22Rv1 (cell line): ENCODE measurements at regions not wholly inside any gene's neighbourhood (a gene's known extent, or its start where the extent isn't known, plus 50 kb on each side); places are given as distances from the start of the nearest gene placed in this dataset.

Source experiments
- CTCF ChIP-seq: fragments of 450-650 bp; IDR thresholded peaks from 2 replicates; pipeline ENCODE4 v1.5.1; 2017; ENCODE audit warnings: mild to moderate bottlenecking
- ZFX ChIP-seq: fragments of 450-650 bp; IDR thresholded peaks from 2 replicates; pipeline ENCODE4 v1.6.1; 2017; ENCODE audit warnings: antibody characterized with exemption, borderline replicate concordance

- no peak for TF ChIP-seq CTCF
- TF ChIP-seq ZFX, result no peak
Measured at GRCh38 chr7:110486549-110486948, 604.4 kb upstream of the LRRN3 start.
